ENCODE measurements at regions not wholly inside any gene's neighbourhood (a gene's known extent, or its start where the extent isn't known, plus 50 kb on each side); places are given as distances from the start of the nearest gene placed in this dataset.

- no peak for TF ChIP-seq CTCF (IDR thresholded peaks at IDR 0.05; ENCODE audit: low read depth, low read length)
Measured at GRCh38 chr6:53730767-53731166, 64.0 kb upstream of the LRRC1 start.

GRCh38 chr6:53728570-53729194 is 63.1 kb upstream of the KLHL31 start:
- TF ChIP-seq CTCF (IDR thresholded peaks at IDR 0.05; ENCODE audit: low read depth, low read length), result peak; percentile 79
- no peak overlapping the region for H3K4me3 ChIP-seq (ENCODE audit: low read depth, low read length)

More at GRCh38 chr6:53730767-53731166, 64.0 kb upstream of the LRRC1 start:
- no peak overlapping the region for H3K4me3 ChIP-seq (ENCODE audit: low read depth, low read length)

- TF ChIP-seq CTCF (IDR thresholded peaks at IDR 0.05; ENCODE audit: low read depth, low read length), result no peak
- H3K4me3 ChIP-seq (ENCODE audit: low read depth, low read length), result no peak overlapping the region
Measured at GRCh38 chr6:53727748-53728147, 62.2 kb upstream of the KLHL31 start.

GRCh38 chr6:53725791-53726575 is 60.4 kb upstream of the KLHL31 start:
- peak; percentile 98 for TF ChIP-seq CTCF (IDR thresholded peaks at IDR 0.05; ENCODE audit: low read depth, low read length)
- H3K4me3 ChIP-seq (ENCODE audit: low read depth, low read length), result no peak overlapping the region

- no peak for TF ChIP-seq CTCF (IDR thresholded peaks at IDR 0.05; ENCODE audit: low read depth, low read length)
- no peak overlapping the region for H3K4me3 ChIP-seq (ENCODE audit: low read depth, low read length)
Measured at GRCh38 chr6:53724501-53724900, 58.9 kb upstream of the KLHL31 start.

GRCh38 chr6:53723331-53723730 is 57.8 kb upstream of the KLHL31 start:
- no peak overlapping the region for H3K4me3 ChIP-seq (ENCODE audit: low read depth, low read length)
- no peak for TF ChIP-seq CTCF (IDR thresholded peaks at IDR 0.05; ENCODE audit: low read depth, low read length)

- no peak for TF ChIP-seq CTCF (IDR thresholded peaks at IDR 0.05; ENCODE audit: low read depth, low read length)
- H3K4me3 ChIP-seq (ENCODE audit: low read depth, low read length), result no peak overlapping the region
Measured at GRCh38 chr6:53721766-53722165, 56.2 kb upstream of the KLHL31 start.
